K562 (cell line): ENCODE measurements at regions not wholly inside any gene's neighbourhood (a gene's known extent, or its start where the extent isn't known, plus 50 kb on each side); places are given as distances from the start of the nearest gene placed in this dataset.

Experiments
- ATAC-seq: fragments of 200-7000 bp; cut with Tn5 transposase; 3 replicates; pipeline ENCODE4 v1.9.1; 2020; ENCODE audit warnings: moderate library complexity
- BruUV-seq: library from RNA; stranded (reverse); fragments of 400-500 nt; replicated peaks from 2 replicates; lab custom pipeline; 2021; lab: Mats Ljungman, UMichigan
- CTCF ChIA-PET: fragments of 300-600 bp; formaldehyde crosslinking; extraction: SDS; loops from one replicate; lab custom pipeline; 2021; ENCODE audit warnings: low intra/inter-chr PET ratio; lab: Yijun Ruan, JAX
- POLR2A ChIA-PET: fragments of 300-600, 350-650 bp; sonication (Branson Sonifier 250); formaldehyde crosslinking; extraction: SDS; loops from one replicate; lab custom pipeline; 2021; ENCODE audit warnings: antibody characterized with exemption, inconsistent platforms; lab: Yijun Ruan, JAX
- DNase-seq, 4 experiments: peaks; one replicate each; pipeline versions ENCODE4 v3.0.0 to v3.0.0-alpha.2; 2011 to 2018; ENCODE audit warnings: low spot score in 3 of 4, mixed read lengths in 3 of 4; ENCODE audit errors: extremely low read depth in 1 of 4
- FAIRE-seq: peaks from 2 replicates; lab custom pipeline; 2011; peaks lifted over from hg19 to GRCh38; lab: Jason Lieb, UNC
- H2AFZ ChIP-seq: 2 replicates; pipeline ENCODE4 v1.6.0; 2011; ENCODE audit warnings: low read depth, low read length, control low read depth, inconsistent platforms
- H3K27ac ChIP-seq: fragments of 200-600 bp; 3 replicates; pipeline ENCODE4 v1.8.0; 2011; ENCODE audit warnings: low read depth, mild to moderate bottlenecking, control low read depth, inconsistent platforms, low read length, moderate library complexity, mixed read lengths; ENCODE audit errors: extremely low read depth
- H3K27me3 ChIP-seq, 2 experiments: fragments of 300-600 bp in 1 of 2; 2 replicates in 1 of 2; 3 replicates in 1 of 2; pipeline versions ENCODE4 v1.6.0 to v1.8.0; 2011; ENCODE audit warnings: inconsistent platforms in 2 of 2, low read length in 2 of 2, mild to moderate bottlenecking in 1 of 2, mixed read lengths in 1 of 2, moderate library complexity in 1 of 2; ENCODE audit not compliant: control insufficient read depth in 2 of 2, insufficient read depth in 2 of 2
- H3K36me3 ChIP-seq: fragments of 300-600 bp; 3 replicates; pipeline ENCODE4 v1.8.0; 2011; ENCODE audit warnings: mild to moderate bottlenecking, low read length, inconsistent platforms; ENCODE audit not compliant: control insufficient read depth, insufficient read depth
- H3K4me1 ChIP-seq, 2 experiments: fragments of 200-600 bp in 1 of 2; replicated peaks in 1 of 2; 2 replicates in 1 of 2; 3 replicates in 1 of 2; pipeline versions ENCODE4 v1.5.1 to v1.8.0; 2011; ENCODE audit warnings: inconsistent platforms in 2 of 2, low read length in 2 of 2, mild to moderate bottlenecking in 1 of 2, mixed read lengths in 1 of 2, moderate library complexity in 1 of 2; ENCODE audit not compliant: control insufficient read depth in 2 of 2, insufficient read depth in 2 of 2
- H3K4me2 ChIP-seq: 2 replicates; pipeline ENCODE4 v1.6.1; 2011; ENCODE audit warnings: low read length, control low read depth, inconsistent platforms, mixed read lengths; ENCODE audit not compliant: insufficient read depth
- H3K4me3 ChIP-seq: fragments of 200-600 bp; sonication (generic), shearing (Covaris generic); 2 replicates; pipeline ENCODE4 v1.5.1; 2016; ENCODE audit warnings: control low read depth, inconsistent platforms
- H3K79me2 ChIP-seq: fragments of 200-600 bp; 3 replicates; pipeline ENCODE4 v1.8.0; 2011; ENCODE audit warnings: low read length, inconsistent platforms; ENCODE audit not compliant: control insufficient read depth, insufficient read depth
- H3K9ac ChIP-seq, 2 experiments: 2 replicates each; pipeline versions ENCODE4 v1.6.0 to v1.6.1; 2011; ENCODE audit warnings: low read depth in 2 of 2, low read length in 2 of 2, control low read depth in 1 of 2, inconsistent platforms in 1 of 2, mild to moderate bottlenecking in 1 of 2, mixed read lengths in 1 of 2; ENCODE audit not compliant: insufficient read depth in 1 of 2
- H3K9me1 ChIP-seq: one replicate; pipeline ENCODE4 v1.6.0; 2011; ENCODE audit warnings: inconsistent platforms, mild to moderate bottlenecking, low read length, moderate library complexity; ENCODE audit not compliant: control insufficient read depth, insufficient read depth
- H3K9me3 ChIP-seq: replicated peaks from 2 replicates; pipeline ENCODE4 v1.5.1; 2011; ENCODE audit warnings: low read depth, low read length, inconsistent platforms; ENCODE audit not compliant: control insufficient read depth, insufficient read depth
- H4K20me1 ChIP-seq: replicated peaks from 2 replicates; pipeline ENCODE4 v1.6.1; 2011; ENCODE audit warnings: low read length, inconsistent platforms, mixed read lengths; ENCODE audit not compliant: control insufficient read depth, insufficient read depth
- CBX2 ChIP-seq: fragments of 200-600 bp; sonication (generic); IDR thresholded peaks from one replicate; pipeline ENCODE4 v1.6.1; 2012; ENCODE audit warnings: mild to moderate bottlenecking, low read length, inconsistent platforms; ENCODE audit not compliant: insufficient read depth, poor library complexity, severe bottlenecking
- EWSR1 ChIP-seq: fragments of 450-650 bp; IDR thresholded peaks from 2 replicates; pipeline ENCODE4 v1.6.1; 2018; ENCODE audit warnings: borderline replicate concordance, mild to moderate bottlenecking, low read depth, moderate library complexity; ENCODE audit not compliant: partially characterized antibody
- HOMEZ ChIP-seq: fragments of 250-450 bp; sonication (Bioruptor Pico); IDR thresholded peaks from 2 replicates; pipeline ENCODE4 v1.4.0; 2020; ENCODE audit warnings: mild to moderate bottlenecking, moderate library complexity
- ILK ChIP-seq: fragments of 450-650 bp; IDR thresholded peaks from 2 replicates; pipeline ENCODE4 v1.6.1; 2016; ENCODE audit warnings: missing genetic modification characterization, low read depth, mild to moderate bottlenecking, missing compliant biosample characterization, moderate library complexity, borderline replicate concordance
- PPARD ChIP-seq: fragments of 250-450 bp; sonication (Bioruptor Pico); IDR thresholded peaks from 2 replicates; pipeline ENCODE4 v1.8.0; 2022; ENCODE audit warnings: inconsistent platforms, mild to moderate bottlenecking, moderate library complexity
- WGBS: fragments of 100-300 bp; shearing (Covaris generic); methylation state at CpG from one replicate; pipeline ENCODE4 v1.1.6; 2016; ENCODE audit warnings: low coverage, mixed read lengths; ENCODE audit not compliant: insufficient coverage; ENCODE audit errors: missing lambda C conversion rate; 5-methylcytosine and 5-hydroxymethylcytosine counted together
- in situ Hi-C: fragments of 300-500 bp; cut with MboI; formaldehyde crosslinking; loops from 4 replicates; pipeline ENCODE4 v1.15.0; 2018; ENCODE audit warnings: inconsistent platforms, mixed read lengths
- intact Hi-C: fragments of 100-400 bp; cut with micrococcal nuclease; formaldehyde crosslinking; loops from 2 replicates; pipeline ENCODE4 v1.14.2; 2022
- TF ChIP-seq, protein P1 (sequence below): fragments of 250-450 bp; sonication (Bioruptor Pico); IDR thresholded peaks from 2 replicates; pipeline ENCODE4 v1.5.0; 2022; ENCODE audit warnings: mild to moderate bottlenecking
- TF ChIP-seq, protein P2 (sequence below): sonication (generic); formaldehyde crosslinking; IDR thresholded peaks from 2 replicates; pipeline ENCODE4 v1.8.0; 2023; ENCODE audit warnings: missing genetic modification reagents, mild to moderate bottlenecking, borderline replicate concordance
- TF ChIP-seq, protein P3 (sequence below): IDR thresholded peaks from 3 replicates; pipeline ENCODE4 v1.6.1; 2011; ENCODE audit warnings: borderline replicate concordance, mild to moderate bottlenecking; ENCODE audit not compliant: insufficient read length, insufficient read depth
- TF ChIP-seq, protein P4 (sequence below): sonication (generic); formaldehyde crosslinking; IDR thresholded peaks from 2 replicates; pipeline ENCODE4 v1.5.0; 2020; ENCODE audit warnings: missing genetic modification reagents

- ChIA-PET CTCF (no interaction called here), POLR2A (no interaction called here)
- no peaks in the 10 kb centered on the region; the same call in 1 of the 2 replicates for H3K9me3 ChIP-seq
- H3K27ac ChIP-seq: no peak overlapping the region
- no peaks in the 10 kb centered on the region for H3K4me1 ChIP-seq
- no peak overlapping the region for H3K9ac ChIP-seq
- BruUV-seq: no TSS peak
- no peak for ATAC-seq
- H3K79me2 ChIP-seq: no peaks in the 10 kb centered on the region
- H4K20me1 ChIP-seq: no peaks in the 10 kb centered on the region
- no peak overlapping the region for H2AFZ ChIP-seq
- no peak overlapping the region for H3K4me3 ChIP-seq
- FAIRE-seq: no peak
- no peak overlapping the region for H3K4me2 ChIP-seq
- H3K36me3 ChIP-seq: no peaks in the 10 kb centered on the region
- in situ Hi-C loops (no loop called here), intact Hi-C loops (no loop called here)
- H3K27me3 ChIP-seq: no peaks in the 10 kb centered on the region
- 0% methylated on average over 1 of the region's 1 CpG for WGBS
- H3K9me1 ChIP-seq: no peaks in the 10 kb centered on the region
- no peak for DNase-seq
- TF ChIP-seq HOMEZ (CRISPR knock-in tag): no peak
- TF ChIP-seq, protein P1, sequence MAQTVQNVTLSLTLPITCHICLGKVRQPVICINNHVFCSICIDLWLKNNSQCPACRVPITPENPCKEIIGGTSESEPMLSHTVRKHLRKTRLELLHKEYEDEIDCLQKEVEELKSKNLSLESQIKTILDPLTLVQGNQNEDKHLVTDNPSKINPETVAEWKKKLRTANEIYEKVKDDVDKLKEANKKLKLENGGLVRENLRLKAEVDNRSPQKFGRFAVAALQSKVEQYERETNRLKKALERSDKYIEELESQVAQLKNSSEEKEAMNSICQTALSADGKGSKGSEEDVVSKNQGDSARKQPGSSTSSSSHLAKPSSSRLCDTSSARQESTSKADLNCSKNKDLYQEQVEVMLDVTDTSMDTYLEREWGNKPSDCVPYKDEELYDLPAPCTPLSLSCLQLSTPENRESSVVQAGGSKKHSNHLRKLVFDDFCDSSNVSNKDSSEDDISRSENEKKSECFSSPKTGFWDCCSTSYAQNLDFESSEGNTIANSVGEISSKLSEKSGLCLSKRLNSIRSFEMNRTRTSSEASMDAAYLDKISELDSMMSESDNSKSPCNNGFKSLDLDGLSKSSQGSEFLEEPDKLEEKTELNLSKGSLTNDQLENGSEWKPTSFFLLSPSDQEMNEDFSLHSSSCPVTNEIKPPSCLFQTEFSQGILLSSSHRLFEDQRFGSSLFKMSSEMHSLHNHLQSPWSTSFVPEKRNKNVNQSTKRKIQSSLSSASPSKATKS (CRISPR knock-in tag): no peak
- TF ChIP-seq, protein P2, sequence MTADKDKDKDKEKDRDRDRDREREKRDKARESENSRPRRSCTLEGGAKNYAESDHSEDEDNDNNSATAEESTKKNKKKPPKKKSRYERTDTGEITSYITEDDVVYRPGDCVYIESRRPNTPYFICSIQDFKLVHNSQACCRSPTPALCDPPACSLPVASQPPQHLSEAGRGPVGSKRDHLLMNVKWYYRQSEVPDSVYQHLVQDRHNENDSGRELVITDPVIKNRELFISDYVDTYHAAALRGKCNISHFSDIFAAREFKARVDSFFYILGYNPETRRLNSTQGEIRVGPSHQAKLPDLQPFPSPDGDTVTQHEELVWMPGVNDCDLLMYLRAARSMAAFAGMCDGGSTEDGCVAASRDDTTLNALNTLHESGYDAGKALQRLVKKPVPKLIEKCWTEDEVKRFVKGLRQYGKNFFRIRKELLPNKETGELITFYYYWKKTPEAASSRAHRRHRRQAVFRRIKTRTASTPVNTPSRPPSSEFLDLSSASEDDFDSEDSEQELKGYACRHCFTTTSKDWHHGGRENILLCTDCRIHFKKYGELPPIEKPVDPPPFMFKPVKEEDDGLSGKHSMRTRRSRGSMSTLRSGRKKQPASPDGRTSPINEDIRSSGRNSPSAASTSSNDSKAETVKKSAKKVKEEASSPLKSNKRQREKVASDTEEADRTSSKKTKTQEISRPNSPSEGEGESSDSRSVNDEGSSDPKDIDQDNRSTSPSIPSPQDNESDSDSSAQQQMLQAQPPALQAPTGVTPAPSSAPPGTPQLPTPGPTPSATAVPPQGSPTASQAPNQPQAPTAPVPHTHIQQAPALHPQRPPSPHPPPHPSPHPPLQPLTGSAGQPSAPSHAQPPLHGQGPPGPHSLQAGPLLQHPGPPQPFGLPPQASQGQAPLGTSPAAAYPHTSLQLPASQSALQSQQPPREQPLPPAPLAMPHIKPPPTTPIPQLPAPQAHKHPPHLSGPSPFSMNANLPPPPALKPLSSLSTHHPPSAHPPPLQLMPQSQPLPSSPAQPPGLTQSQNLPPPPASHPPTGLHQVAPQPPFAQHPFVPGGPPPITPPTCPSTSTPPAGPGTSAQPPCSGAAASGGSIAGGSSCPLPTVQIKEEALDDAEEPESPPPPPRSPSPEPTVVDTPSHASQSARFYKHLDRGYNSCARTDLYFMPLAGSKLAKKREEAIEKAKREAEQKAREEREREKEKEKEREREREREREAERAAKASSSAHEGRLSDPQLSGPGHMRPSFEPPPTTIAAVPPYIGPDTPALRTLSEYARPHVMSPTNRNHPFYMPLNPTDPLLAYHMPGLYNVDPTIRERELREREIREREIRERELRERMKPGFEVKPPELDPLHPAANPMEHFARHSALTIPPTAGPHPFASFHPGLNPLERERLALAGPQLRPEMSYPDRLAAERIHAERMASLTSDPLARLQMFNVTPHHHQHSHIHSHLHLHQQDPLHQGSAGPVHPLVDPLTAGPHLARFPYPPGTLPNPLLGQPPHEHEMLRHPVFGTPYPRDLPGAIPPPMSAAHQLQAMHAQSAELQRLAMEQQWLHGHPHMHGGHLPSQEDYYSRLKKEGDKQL (CRISPR knock-in tag): no peak
- no peak for TF ChIP-seq PPARD (CRISPR knock-in tag)
- TF ChIP-seq, protein P3, sequence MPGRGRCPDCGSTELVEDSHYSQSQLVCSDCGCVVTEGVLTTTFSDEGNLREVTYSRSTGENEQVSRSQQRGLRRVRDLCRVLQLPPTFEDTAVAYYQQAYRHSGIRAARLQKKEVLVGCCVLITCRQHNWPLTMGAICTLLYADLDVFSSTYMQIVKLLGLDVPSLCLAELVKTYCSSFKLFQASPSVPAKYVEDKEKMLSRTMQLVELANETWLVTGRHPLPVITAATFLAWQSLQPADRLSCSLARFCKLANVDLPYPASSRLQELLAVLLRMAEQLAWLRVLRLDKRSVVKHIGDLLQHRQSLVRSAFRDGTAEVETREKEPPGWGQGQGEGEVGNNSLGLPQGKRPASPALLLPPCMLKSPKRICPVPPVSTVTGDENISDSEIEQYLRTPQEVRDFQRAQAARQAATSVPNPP: no peak
- no peak for TF ChIP-seq CBX2
- TF ChIP-seq, protein P4, sequence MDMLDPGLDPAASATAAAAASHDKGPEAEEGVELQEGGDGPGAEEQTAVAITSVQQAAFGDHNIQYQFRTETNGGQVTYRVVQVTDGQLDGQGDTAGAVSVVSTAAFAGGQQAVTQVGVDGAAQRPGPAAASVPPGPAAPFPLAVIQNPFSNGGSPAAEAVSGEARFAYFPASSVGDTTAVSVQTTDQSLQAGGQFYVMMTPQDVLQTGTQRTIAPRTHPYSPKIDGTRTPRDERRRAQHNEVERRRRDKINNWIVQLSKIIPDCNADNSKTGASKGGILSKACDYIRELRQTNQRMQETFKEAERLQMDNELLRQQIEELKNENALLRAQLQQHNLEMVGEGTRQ: no peak
- no peak for TF ChIP-seq EWSR1
- no peak for TF ChIP-seq ILK
Observed at GRCh38 chr12:58818546-58818945, 101.8 kb downstream of the LRIG3 start.
